Fibroblast of mammary gland (primary cell): ENCODE measurements at regions not wholly inside any gene's neighbourhood (a gene's known extent, or its start where the extent isn't known, plus 50 kb on each side); places are given as distances from the start of the nearest gene placed in this dataset.

Source experiments
- DNase-seq: peaks from one replicate; pipeline ENCODE4 v3.0.0-alpha.2; 2010; ENCODE audit warnings: low read depth
- H3K4me3 ChIP-seq: 2 replicates; pipeline ENCODE4 v1.5.1; 2011; ENCODE audit warnings: low read depth, mild to moderate bottlenecking, low read length, moderate library complexity; ENCODE audit not compliant: control insufficient read depth
- TF ChIP-seq, protein P1 (sequence below): conservative IDR thresholded peaks from 2 replicates; pipeline ENCODE4 v1.5.1; 2011; ENCODE audit warnings: low read depth, low read length, inconsistent platforms; ENCODE audit not compliant: control insufficient read depth, insufficient read depth

DNA sequence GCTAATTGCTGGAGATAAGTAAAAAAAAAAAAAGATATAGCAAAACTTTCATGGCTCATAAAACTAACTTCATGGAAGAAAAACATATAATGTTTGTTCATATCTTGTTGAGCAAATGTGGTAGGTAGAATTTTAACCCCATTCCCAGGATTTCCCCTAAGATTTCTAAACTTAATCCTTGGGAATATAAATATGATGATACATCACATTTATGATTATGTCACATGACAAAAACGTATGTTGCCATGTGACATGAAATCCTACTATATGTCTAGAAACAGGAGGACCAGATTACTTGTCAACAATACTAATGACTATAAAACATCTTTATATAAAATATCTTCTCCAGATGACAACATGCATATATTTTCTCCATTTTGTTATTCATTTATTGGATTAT is 679.0 kb upstream of the LRRC4C start:
- TF ChIP-seq, protein P1, sequence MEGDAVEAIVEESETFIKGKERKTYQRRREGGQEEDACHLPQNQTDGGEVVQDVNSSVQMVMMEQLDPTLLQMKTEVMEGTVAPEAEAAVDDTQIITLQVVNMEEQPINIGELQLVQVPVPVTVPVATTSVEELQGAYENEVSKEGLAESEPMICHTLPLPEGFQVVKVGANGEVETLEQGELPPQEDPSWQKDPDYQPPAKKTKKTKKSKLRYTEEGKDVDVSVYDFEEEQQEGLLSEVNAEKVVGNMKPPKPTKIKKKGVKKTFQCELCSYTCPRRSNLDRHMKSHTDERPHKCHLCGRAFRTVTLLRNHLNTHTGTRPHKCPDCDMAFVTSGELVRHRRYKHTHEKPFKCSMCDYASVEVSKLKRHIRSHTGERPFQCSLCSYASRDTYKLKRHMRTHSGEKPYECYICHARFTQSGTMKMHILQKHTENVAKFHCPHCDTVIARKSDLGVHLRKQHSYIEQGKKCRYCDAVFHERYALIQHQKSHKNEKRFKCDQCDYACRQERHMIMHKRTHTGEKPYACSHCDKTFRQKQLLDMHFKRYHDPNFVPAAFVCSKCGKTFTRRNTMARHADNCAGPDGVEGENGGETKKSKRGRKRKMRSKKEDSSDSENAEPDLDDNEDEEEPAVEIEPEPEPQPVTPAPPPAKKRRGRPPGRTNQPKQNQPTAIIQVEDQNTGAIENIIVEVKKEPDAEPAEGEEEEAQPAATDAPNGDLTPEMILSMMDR = no peak
- no peak for DNase-seq
- no peak overlapping the region for H3K4me3 ChIP-seq

DNA sequence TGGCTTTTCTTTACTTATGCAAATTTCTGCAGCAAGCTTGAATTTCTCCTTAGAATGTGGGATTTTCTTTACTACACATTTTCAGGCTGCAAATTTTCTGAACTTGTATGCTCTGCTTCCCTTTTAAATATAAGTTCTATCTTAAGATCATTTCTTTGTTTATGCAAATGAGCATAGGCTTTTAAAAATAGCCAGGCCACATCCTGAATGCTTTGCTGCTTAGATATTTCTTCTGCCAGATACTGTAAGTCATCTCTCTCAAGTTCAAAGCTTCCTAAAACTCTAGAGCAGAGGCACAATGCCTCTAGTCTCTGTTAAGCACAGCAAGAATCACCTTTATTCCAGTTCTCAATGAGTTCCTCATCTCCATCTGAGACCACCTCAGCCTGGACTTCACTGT is 685.9 kb upstream of the LRRC4C start:
- no peak for DNase-seq
- no peak overlapping the region for H3K4me3 ChIP-seq
- TF ChIP-seq, protein P1 = no peak

DNA sequence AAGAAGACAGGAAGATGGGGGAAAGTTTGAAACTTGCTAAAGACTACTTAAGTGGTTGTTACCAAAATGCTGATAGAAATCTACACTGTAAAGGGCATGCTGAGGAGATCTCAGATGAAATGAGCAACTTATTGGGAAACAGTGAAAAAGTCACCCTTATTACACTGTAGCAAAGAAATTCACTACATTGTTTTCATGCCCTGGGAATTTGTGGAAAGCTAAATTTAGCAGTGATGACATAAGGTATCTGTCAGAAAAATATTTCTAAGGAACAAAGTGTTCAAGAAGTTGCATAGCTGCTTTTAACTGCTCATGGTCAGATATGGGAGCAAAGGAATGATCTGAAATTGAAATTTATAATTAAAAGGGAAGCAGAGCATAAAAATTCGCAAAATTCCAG is 702.4 kb upstream of the LRRC4C start:
- DNase-seq = peak; percentile 72
- no peak overlapping the region for H3K4me3 ChIP-seq
- TF ChIP-seq, protein P1 = no peak

DNA sequence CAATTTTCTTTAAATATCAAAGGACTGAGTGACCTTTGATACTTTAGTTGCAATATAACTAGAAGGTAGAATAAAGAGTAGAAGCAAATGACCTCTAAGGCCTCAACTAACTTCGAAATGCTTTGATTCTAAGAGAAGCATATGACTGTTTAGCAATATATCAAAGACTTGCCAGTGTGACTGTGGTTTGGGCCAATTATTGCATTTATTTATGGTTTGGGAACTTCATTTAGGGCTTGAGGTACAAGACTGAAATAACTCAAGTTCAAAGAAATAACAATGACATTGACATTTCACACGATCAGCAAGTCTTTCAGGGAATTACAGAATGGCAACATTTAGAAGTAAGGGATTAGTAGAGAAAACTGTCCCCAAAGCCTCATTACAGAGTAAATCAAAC is 709.7 kb upstream of the LRRC4C start:
- TF ChIP-seq, protein P1 = no peak
- DNase-seq = no peak
- no peak overlapping the region for H3K4me3 ChIP-seq

DNA sequence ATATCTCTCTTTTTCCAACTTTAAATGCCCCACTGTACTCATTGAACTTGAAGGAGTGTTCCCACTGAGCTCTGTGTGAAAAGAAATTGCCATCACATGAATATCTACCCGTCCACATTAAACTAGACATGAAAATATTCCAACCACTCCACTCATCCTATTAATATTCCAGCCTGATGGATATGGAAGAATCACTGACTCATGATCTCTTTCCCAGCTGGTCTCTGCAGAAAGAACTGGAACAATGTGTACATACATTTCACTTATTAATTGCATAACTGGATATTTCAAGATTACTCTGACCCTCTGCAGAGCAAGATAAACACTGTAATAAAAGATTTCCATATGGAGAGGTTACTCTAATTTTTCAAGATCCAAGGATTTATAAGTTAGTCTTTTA is 711.1 kb upstream of the LRRC4C start:
- DNase-seq = peak; percentile 59
- TF ChIP-seq, protein P1 = no peak
- no peak overlapping the region for H3K4me3 ChIP-seq

DNA sequence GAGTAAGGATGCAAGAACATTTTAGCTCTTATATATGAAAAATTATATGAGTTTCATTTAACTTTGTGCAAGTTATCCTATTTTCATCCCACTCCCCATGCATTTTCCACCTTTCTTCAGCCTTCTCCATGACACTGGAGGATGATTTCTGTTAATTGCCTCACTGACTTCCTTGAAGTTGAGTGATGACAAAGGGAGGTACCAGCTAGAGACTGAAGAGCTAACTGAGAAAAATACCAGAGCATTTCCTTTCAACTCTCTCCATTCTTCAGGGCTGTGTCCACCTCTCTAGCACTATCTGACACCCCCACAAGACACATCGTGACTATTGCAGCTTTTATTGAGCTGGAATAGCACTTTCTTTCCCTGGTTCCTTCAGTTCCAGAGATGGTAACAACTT is 711.6 kb upstream of the LRRC4C start:
- no peak overlapping the region for H3K4me3 ChIP-seq
- no peak for DNase-seq
- TF ChIP-seq, protein P1 = no peak

DNA sequence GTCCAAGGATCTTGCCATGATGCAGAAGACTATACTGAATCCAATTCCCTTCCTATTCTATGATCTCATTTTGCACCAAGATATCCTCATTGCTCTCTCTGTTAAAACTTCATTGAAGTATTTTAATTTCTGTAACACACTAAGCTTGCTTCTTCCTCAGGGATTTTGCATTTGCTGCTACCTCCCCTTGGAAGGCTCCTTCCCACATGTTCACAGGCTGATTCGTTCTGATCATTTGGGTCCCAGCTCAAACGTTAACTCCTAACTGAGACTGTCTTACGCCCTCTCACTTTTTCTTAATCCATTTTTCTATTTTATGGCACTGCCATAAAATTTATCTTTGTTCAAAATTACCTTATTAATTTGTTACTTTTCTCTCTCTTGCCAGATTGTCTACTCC is 713.0 kb upstream of the LRRC4C start:
- TF ChIP-seq, protein P1 = no peak
- DNase-seq = no peak
- no peak overlapping the region for H3K4me3 ChIP-seq
